ENCODE measurements at regions not wholly inside any gene's neighbourhood (a gene's known extent, or its start where the extent isn't known, plus 50 kb on each side); places are given as distances from the start of the nearest gene placed in this dataset.

DNA sequence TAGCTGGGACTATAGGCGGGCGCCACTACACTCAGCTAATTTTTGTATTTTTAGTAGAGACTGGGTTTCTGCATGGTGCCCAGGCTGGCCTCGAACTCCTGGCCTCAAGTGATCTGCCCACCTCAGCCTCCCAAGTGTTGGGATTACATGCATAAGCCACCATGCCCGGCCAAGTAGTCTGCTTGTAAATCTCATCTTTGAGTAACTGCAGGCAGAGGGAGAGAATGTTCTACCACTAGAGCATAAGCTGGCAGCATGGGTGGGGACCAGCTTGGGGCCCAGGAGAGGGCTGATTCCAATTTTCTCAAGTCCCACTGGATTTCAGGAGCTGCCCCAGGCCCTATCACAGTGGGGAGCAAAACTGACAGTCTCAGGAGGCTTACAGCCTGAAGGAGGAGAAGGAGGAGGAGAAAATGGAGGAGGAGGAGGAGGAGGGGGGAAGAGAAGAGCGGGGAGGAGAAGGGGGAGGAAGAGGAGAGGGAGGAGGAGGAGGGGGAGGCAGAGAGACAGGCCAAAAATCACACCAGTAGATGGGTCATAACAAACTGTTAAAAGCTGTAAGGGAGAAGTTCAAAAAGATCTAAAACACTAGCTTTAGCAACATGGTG is 229.1 kb upstream of the IGF1R start:
- DNase-seq (ENCODE audit: low read depth in 2 of 2): no peak

DNA sequence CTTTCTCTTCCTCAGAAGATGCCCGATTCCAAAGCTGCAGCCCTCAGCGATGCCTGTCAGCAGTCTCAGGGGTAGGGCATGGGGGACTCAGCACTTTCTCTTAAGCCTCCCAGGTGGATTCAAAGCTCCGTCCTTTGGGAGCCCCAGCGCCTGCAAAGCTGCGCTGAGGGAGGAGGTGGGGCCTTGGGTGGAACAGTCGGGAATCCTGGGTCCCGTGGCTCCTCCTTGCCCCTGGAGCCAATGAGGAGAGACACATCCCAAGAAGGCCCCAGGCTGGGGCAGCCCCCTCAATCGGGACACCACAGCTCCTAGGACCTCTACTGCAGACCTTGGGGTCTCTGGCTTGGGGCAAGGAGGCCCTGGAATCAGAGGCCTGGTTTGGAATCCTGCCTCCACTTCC is 227.5 kb upstream of the IGF1R start:
- no peak for DNase-seq (ENCODE audit: low read depth in 2 of 2)

DNA sequence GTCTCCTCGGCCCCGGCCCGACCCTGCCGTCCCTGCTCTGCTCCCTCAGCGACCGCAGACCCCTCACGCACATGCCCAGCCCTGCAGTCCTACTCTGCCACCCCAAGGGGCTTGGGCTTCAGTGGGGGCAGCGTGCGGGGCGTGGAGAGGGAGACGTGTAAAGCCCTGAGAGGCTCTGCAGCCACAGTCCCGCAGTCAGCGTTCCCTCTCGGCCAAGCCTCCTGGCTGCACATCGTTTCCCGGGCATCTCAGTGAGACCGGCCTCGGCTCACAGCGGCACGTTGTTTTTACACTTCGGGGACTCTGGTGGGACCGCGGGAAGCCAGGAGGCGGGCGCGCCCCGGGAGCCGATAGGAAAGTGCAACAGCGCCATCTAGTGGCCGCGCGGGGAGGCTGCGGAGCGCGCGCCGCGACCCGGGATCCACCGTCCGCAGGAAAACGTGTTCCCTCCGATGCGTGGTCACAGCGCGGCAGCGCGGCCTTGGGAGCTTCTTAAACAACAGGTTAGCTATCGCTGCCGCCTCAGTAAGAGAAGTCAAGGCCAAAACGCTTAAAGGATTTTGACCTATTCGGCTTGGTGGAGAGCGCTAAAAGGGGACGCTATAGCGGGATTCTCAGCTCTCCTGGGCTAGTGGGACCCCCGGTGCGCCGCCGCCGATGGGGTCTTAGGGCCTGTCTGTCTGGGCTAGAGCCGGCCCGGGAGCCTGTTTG is 226.8 kb upstream of the IGF1R start:
- DNase-seq (ENCODE audit: low read depth in 2 of 2): peak; percentile 42 to 72

DNA sequence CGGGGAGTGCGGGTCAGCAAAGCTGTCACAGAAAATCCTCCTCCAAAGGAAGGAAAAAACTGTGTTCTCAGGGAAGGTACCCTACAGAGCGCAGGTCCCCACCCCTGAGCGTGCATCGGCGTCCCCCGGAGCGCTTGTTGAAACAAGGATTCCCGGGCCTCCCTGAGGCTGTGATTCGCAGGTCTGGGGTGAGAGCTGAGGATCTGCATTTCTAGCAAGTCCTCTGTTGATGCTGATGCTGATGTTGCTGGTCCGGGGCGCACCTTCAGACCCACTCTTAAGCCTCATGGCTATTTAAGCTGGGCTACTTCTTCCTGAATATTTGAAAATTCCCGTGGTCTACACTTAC is 226.2 kb upstream of the IGF1R start:
- no peak for DNase-seq (ENCODE audit: low read depth in 2 of 2)

DNA sequence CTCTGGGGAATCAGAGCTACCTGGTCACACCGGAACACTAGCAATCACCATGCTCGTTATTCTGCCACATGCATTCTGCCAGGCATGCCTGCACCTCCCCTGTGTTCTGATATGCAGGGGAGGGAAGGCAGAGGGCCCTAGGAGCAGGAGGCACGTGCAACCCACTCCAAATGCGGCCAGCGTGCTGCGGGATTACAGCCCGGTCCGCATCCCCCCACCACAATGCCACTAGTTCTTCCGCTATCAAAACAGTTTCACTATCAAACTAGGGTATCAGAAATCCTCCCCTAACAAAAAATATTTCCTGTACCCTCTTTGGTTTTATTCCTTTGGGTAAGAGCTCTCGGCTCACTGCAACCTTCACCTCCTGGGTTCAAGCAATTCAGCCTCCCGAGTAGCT is 223.2 kb upstream of the IGF1R start:
- no peak for DNase-seq (ENCODE audit: low read depth in 2 of 2)

DNA sequence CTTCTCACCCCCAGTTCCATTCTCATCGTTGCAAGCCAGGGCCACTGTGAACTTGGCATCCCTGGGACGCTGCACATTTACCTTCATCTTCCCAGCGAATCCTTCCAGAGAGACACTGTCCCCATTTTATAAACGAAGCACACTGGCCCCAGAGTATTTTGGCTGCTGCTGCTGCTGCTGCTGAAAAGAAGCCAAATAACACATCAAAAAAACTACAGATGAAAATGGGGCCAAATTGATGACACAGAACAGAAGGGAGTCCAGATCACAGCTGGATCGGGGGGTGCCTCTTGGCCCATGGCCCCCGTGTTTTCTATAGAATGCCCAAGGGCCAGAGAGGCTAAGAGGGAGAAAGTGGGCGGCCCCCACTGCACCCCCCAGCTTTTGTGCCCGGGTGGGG is 221.0 kb upstream of the IGF1R start:
- no peak for DNase-seq (ENCODE audit: low read depth in 2 of 2)

DNA sequence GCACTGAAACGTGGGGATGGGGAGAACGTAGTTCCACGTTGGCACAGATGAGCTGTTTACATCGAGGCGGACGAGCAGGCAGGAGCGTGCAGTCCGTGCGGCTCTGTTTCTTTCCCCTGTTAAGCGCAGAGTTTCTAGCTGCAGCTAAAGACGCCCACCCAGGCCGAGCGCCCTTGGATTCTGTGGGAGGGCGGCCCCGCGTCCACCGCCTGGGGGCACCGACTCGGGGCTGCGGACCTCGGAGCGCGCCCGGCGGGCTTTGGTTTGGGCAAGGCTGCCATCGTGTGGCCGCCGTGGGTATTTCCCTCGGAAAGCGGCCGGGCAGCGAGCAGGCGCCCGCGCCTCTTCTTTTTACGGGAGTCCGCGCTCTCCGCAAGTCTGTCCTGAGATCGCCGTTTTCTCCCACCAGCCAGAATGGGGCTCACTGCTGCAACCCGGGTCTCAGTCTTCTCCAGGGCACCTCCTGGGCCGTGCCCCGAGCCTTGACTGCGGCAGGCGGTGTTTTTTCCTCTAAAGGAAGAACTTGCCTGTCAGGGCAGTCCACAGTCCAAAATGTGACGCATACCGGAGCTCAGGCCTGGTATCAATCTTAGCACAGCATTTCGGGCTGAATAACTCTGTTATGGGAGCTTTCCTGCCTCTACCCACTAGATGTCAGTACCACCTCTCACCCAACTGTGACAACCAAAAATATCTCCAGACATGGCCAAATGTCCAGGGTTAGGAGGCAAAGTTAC is 219.9 kb upstream of the IGF1R start:
- DNase-seq (ENCODE audit: low read depth in 2 of 2): peak; percentile 59 to 69

DNA sequence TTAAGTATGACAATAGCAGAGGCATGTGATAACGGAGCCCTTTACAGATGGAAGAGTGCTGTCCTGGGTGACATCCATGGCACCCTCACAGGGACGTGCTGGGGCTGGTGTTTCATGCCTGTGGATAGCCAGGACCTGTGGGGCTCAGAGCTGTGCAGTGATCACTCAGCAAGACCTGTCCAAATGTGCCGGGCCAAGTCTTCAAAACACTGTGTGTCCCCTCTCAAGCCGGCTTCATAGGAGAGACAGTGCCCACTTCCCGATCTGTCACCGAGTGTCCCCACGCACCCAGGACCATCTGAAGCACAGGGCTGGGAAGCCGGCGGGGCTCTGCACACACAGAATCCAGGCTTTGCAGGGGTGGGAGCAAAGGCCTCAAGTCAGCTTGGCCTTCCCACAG is 217.2 kb upstream of the IGF1R start:
- no peak for DNase-seq (ENCODE audit: low read depth in 2 of 2)

DNA sequence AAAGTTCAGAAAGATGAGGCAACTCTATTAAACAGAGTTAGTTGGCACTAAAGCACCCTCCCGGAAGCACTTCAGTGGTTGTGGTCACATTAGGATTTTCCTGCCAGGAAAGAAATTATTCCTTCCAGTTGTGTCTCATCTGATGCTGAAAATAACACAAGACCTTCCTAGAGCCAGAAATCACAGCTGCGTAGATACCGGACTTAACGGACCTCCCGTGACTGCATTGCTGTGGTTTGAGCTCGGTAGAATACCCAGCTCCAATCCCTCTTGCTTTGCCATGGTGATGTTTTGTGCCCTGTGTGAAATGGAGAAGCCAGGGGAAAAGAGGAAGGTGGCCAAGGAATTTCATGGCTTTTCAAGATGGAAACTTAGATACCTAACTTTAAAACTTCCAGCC is 215.0 kb upstream of the IGF1R start:
- DNase-seq (ENCODE audit: low read depth in 2 of 2): no peak

DNA sequence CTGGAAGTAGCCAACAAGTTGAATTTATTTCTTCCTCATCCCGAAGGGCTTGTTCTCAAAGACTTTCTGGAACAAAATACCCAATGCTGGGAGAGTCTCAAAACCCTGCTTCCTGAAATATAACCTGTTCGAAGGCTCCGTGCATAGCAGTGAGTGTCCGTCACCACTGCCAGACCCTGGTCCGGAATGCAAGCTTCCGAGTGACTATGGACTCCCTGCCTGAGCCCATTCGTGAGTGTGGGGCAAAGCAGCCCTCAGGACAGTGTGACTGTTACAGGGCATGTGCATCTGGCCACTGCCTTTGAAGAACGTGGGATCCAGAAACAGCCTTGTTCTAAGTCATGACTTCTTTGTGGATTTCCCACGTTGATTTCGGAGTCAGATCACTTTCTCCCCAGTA is 214.5 kb upstream of the IGF1R start:
- no peak for DNase-seq (ENCODE audit: low read depth in 2 of 2)

DNA sequence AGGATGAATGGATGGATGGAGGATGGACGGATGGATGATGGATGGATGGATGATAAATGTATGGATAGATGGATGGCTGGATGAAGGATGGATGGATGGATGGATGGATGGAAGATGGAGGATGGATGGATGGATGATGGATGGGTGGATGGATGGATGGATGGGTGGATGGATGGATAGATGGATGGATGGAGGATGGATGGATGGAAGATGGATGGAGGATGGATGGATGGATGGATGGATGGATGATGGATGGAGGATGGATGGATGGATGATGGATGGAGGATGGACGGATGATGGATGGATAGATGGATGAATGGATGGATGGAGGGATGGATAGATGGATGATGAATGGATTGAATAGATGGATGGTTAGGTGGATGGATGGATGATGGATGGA is 210.6 kb upstream of the IGF1R start:
- no peak for DNase-seq (ENCODE audit: low read depth in 2 of 2)

DNA sequence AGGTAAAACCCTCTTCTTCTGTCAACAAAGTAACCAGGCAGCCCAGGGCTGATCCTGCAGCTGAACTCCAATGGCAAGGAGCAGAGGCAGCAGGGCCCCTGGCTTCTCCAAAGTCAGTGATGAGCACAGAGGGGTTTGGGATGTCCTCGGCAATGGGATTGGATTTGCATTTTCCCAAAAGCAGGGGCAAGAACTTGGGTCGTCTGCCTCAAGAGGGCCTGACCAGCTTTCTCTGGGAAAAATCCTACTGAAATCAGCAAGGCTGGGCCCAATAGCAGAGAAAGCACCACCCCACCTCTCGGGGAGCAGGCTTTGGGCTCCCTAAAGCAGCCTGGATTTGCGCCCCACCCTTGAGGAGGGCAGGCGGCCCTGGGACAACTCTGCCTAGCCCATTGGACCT is 210.0 kb upstream of the IGF1R start:
- no peak for DNase-seq (ENCODE audit: low read depth in 2 of 2)

DNA sequence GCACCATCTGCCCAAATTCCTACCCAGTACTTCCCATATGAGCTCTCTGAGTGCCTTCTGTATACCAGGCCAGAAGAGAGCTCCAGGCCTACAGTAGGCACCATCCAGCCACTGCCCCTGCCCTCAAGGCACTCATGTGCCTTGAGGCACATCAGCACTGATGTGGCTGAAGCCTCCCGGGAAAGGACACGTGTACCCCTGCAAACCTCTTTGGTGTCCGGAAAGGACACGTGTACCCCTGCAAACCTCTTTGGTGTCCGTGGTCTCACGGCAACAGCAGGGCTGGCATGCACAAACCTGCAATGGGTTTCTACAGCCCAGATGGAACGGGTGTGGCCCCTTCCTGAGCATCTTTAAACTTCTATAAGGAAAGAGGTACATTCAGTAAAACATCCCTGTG is 209.4 kb upstream of the IGF1R start:
- DNase-seq (ENCODE audit: low read depth in 2 of 2): no peak

DNA sequence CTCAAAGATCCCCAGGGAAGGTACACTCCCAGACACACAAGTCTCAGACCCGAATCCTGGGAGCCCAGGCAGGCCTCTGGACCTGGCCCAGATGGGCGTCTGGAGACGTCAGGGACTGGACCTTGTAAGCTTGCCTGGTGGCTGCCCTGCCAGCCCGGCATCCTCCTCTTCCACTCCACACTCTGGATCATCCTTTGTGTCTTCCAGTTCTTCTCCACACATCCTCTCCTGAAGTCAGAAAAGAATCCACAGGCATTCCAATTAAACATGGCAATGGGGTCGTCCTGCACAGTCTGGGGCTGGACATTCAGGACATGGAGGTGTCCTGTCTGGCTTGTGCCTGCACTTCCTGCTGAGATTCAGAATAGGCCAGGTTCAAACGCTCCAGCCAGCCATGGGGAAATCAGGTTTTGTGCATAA is 208.8 kb upstream of the IGF1R start:
- DNase-seq (ENCODE audit: low read depth in 2 of 2): no peak

DNA sequence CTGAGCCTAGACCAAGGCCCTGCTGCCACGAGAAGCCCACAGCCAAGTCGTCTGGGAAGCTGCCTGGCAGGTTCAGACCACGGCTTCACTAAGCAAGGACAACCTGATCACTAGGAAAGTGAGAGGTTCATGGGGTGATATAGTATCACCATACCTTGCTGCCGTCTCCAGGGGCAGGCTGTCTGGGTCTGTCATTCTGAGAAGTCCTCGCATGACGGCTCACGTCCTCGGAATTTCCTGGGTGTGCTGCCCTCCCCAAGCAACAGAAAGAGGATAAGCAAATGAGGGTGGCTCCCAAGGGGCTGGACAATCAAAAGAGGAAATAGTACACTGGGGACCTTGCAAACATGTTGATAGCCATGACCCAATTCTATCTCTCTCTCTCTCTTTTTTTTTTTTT is 207.4 kb upstream of the IGF1R start:
- no peak for DNase-seq (ENCODE audit: low read depth in 2 of 2)

DNA sequence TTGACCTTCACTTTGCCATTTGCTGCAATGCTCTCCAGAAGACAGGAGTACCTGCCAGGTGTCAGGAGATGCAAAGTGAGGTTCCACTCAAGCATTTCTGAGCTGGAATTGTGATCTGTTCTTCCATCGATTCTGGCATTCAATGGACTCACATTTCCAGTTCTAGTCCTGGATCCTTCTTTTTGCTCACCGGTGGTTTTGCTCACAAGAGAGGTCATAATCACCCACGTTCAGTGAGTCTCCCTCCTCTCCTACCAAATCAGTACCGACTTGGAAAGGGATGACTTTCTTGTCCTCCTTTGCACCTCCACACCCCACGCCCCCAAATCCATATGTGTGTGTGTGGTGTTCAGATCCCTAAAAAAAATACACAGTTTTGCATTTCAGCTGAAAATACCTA is 206.7 kb upstream of the IGF1R start:
- DNase-seq (ENCODE audit: low read depth in 2 of 2): no peak

DNA sequence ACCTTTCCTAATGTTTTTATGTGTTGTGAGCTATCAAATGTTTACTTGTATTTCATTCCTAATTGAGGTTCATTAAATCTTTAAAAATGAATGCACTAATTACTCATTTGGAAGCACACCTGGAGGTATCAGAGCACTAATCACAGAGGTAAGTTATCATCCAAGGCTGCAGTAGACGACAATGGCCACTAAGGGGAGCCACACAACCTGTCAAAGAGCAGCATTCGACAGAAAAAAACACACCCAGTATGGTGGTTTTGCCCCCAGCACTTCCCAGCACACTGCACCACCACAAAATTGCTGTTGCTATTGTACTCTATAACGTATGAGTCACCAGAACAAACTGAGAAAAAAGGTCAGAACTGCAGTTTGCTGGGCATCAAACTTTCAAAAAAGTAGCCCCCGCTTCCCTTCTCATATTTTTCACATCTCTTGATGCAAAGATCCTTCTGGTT is 205.9 kb upstream of the IGF1R start:
- peak; percentile 28 to 46 for DNase-seq (ENCODE audit: low read depth in 2 of 2)

DNA sequence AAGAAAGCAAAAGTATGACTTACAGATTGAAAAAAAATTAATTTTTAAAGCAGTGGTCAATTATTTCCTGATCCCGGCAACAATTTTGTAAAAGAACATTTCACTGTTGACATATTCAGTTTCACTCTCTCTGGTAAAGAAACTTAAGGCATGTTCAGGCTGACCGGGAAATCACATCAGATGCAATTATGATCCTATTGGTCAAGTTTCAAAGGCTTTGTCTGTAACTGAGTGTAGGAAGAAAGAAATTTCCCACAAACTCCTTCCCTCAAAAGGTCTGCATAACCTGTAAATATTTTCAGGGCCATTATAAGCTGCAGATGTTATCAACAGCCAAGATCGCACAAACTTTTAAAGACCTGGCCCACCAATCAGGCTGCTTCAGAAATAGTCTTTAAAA is 205.4 kb upstream of the IGF1R start:
- DNase-seq (ENCODE audit: low read depth in 2 of 2): no peak

DNA sequence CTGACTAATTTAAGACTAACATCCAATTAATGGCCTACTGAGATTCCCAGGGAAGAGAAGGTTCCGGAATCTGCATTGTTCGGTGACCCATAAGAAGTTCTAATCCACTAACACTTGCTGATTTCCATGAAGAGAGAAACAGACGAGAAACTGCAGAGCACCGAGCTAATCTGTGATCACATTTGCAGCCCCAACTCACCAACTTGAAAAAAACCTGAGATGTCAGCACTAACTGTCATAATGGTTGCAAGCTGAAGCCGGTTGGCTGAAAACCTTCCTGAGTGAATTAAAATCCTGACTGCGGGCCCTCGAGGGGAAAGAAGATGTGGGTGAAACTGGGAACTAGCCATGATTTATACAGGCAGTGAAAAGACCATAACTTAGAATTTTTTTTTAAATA is 204.8 kb upstream of the IGF1R start:
- DNase-seq (ENCODE audit: low read depth in 2 of 2): no peak

DNA sequence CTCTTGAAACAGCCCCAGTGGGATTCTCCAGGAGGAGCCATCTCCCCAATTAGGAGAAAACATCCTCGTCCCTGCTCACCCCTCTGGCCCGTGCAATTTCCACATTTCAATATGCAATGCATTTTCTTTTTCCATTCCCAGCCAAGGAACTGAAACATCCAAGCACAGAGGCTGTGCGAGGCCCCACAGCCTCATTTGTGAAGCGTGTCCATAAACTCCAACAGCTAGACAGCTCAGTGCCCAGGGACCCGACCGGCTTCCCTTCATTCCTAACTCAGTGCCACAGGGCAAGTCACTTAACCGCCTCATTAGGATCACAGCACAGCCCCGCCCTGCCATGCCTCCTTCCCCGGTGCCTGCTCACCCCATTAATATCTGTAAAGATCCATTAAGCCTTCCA is 204.2 kb upstream of the IGF1R start:
- DNase-seq (ENCODE audit: low read depth in 2 of 2): no peak

DNA sequence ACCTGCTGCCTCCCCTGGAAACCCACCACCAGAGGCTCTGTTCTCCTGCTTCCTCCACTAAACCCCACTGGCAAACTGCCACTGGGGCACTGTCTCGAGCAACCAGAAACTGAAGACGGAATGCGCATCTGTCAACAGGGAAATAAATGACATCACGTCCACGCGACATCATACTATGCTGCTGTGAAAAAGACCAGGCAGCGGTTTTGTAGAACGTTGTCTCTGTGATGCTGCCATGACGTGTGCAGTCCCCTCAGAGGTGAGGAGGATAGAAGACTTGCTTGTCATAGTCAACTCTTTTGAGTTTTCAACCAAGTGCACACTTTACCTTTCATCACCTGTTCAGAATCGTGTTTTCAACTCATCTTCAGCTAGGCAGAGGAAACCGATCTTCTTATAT is 203.0 kb upstream of the IGF1R start:
- DNase-seq (ENCODE audit: low read depth in 2 of 2): no peak

DNA sequence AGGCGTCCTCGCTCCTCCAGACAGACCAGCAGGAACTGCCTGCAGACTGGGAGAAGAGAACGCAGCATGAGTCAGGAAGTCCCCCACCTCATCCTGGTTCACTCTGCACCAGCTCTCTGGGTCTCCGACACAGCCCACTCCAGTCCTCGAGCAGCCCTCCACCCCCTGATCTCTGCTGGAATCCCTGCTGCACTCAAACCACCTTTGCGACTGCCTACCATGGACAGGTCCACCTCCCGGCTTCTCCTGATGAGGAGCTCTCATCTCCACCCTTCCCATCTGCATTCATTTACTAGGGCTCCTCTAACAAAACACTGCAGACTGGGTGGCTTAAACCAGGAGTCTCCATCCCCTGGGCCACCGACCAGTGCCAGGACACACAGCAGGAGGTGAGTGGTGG is 202.3 kb upstream of the IGF1R start:
- DNase-seq (ENCODE audit: low read depth in 2 of 2): no peak

DNA sequence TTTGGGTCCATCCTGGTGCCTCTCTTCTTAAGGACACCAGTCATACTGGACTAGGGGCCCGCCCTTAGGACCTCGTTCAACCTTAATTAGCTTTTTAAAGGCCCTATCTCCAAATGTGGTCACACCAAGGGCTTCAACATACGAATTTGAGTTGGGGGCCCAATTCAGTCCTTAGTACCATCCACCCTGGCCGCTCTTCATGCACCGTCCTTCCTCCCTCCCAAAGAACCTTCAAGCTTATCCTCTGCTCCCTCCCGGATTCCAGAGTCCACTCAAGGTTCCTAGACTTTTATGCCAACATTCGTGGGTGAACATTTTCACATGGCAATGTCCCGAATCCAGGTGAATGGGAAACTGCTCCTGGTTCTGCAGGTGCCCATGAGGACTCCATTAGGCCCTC is 201.3 kb upstream of the IGF1R start:
- no peak for DNase-seq (ENCODE audit: low read depth in 2 of 2)

All from stimulated activated CD4-positive, alpha-beta T cell treated with anti-CD3 and anti-CD28 coated beads, Interleukin-4, amount 100 ng/mL, for 48 hours (primary cell).